ENCODE measurements at regions not wholly inside any gene's neighbourhood (a gene's known extent, or its start where the extent isn't known, plus 50 kb on each side); places are given as distances from the start of the nearest gene placed in this dataset.
A peak's percentile ranks its signal among the peaks of the same experiment; 100 is the strongest.

DNA sequence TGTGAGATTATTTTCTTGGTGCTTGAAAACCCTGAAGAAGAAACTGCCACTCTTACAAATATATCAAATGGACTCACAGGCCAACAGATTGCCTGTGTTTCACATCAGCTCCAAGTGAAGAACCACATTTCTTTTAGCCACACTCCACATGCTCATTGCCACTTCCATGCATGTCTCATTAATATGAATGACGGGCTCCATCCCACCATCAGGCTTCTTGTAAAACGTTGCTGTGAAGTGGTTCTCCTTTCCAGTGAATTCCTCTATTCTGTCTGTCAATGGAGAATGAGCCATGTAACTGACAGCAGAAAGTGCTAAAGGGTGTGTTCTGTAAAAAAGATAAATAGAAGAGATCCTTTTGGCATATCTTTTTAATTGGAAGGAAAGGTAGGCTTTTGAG lies 188.2 kb upstream of the RMST start:
- no peaks in the 10 kb centered on the region for H3K36me3 Mint-ChIP-seq (ENCODE audit: insufficient read depth)

DNA sequence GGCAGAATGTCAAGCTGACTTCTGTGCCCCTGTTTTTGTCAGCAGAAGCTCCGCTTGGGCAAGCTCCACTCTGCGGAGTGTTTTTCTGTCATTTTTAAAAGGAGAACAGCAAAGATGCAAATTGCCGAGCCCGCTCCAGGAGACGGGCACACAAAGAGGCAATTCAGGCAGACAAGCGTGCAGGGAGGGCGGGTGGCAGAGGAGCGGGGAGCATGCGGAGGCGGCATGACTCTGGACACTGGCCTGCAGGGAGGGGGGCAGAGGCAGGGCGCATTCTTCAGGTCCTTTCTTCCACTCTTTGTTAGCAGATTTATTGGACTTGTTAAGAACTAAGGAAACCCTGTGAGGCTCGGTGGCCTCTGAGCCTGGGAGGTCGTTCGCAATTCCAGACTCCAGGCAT lies 187.3 kb upstream of the RMST start:
- Mint-ChIP-seq H3K9me3 (ENCODE audit: low read depth) (peaks cover 3% of the 10 kb centered on the region), H3K27ac (peak overlapping the region; percentile 35), H3K36me3 (ENCODE audit: insufficient read depth) (no peaks in the 10 kb centered on the region), H3K4me1 (ENCODE audit: low read depth) (peaks cover 23% of the 10 kb centered on the region), H3K4me3 (ENCODE audit: low read depth) (no peak overlapping the region), H3K27me3 (peaks cover 3% of the 10 kb centered on the region)
- TF ChIP-seq, protein P1, sequence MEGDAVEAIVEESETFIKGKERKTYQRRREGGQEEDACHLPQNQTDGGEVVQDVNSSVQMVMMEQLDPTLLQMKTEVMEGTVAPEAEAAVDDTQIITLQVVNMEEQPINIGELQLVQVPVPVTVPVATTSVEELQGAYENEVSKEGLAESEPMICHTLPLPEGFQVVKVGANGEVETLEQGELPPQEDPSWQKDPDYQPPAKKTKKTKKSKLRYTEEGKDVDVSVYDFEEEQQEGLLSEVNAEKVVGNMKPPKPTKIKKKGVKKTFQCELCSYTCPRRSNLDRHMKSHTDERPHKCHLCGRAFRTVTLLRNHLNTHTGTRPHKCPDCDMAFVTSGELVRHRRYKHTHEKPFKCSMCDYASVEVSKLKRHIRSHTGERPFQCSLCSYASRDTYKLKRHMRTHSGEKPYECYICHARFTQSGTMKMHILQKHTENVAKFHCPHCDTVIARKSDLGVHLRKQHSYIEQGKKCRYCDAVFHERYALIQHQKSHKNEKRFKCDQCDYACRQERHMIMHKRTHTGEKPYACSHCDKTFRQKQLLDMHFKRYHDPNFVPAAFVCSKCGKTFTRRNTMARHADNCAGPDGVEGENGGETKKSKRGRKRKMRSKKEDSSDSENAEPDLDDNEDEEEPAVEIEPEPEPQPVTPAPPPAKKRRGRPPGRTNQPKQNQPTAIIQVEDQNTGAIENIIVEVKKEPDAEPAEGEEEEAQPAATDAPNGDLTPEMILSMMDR (IDR thresholded peaks at IDR 0.05; ENCODE audit: unreplicated experiment) = no peak
- no peak for DNase-seq (ENCODE audit: low spot score, unreplicated experiment)

More for the DNA sequence above, 188.2 kb upstream of the RMST start:
- peaks cover 3% of the 10 kb centered on the region for H3K9me3 Mint-ChIP-seq (ENCODE audit: low read depth)
- TF ChIP-seq, protein P1 (IDR thresholded peaks at IDR 0.05; ENCODE audit: unreplicated experiment) = no peak
- peaks cover 3% of the 10 kb centered on the region for H3K27me3 Mint-ChIP-seq
- no peak overlapping the region for H3K4me3 Mint-ChIP-seq (ENCODE audit: low read depth)
- DNase-seq (ENCODE audit: low spot score, unreplicated experiment) = no peak
- H3K4me1 Mint-ChIP-seq (ENCODE audit: low read depth) = peaks cover 18% of the 10 kb centered on the region
- no peak overlapping the region for H3K27ac Mint-ChIP-seq

DNA sequence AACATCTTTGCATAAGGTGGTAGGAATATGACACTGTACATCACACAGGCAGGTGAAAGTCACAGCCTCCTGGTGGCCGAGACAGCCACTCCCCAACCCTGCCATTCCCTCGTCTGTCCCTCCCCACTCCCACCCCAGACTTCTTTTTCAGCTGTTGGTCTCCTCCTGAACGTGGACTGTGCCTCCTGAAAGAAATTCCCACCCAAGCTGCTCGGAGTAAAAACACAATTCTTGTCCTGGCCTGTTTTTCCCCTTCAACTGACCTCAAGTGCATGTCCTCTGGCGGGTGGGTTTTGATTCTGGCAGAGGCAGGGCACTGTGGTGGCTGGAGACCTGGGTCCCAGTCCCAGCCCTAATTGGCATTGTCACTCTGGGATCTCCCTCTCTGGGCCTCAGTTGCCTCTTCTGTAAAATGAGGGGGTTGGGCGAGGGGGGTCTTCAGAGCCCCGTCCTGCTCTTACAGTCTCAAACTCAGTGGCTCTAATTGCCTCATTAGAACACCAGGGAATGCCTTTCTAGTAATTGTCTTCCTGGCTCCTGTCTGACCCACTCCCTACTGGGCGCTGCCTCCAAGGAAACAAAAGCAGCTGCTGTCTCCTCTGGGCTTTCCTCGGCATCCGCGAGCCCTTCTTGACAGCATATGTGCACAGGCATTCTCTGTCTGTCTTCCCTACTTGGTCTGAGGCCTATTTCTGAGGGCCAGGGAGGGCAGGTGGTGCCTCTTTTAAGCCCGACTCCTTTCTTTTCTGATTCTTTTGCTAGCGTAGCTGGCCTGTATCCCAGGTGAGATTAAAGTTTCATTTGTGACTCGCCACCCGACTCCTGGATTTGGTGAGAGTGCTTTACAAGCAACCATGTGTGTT lies 186.6 kb upstream of the RMST start:
- peaks cover 3% of the 10 kb centered on the region for H3K27me3 Mint-ChIP-seq
- TF ChIP-seq, protein P1 (IDR thresholded peaks at IDR 0.05; ENCODE audit: unreplicated experiment) = no peak
- no peak for DNase-seq (ENCODE audit: low spot score, unreplicated experiment)
- H3K27ac Mint-ChIP-seq = peak overlapping the region; percentile 35
- H3K9me3 Mint-ChIP-seq (ENCODE audit: low read depth) = peaks cover 3% of the 10 kb centered on the region
- H3K36me3 Mint-ChIP-seq (ENCODE audit: insufficient read depth) = no peaks in the 10 kb centered on the region
- peaks cover 25% of the 10 kb centered on the region for H3K4me1 Mint-ChIP-seq (ENCODE audit: low read depth)
- no peak overlapping the region for H3K4me3 Mint-ChIP-seq (ENCODE audit: low read depth)

DNA sequence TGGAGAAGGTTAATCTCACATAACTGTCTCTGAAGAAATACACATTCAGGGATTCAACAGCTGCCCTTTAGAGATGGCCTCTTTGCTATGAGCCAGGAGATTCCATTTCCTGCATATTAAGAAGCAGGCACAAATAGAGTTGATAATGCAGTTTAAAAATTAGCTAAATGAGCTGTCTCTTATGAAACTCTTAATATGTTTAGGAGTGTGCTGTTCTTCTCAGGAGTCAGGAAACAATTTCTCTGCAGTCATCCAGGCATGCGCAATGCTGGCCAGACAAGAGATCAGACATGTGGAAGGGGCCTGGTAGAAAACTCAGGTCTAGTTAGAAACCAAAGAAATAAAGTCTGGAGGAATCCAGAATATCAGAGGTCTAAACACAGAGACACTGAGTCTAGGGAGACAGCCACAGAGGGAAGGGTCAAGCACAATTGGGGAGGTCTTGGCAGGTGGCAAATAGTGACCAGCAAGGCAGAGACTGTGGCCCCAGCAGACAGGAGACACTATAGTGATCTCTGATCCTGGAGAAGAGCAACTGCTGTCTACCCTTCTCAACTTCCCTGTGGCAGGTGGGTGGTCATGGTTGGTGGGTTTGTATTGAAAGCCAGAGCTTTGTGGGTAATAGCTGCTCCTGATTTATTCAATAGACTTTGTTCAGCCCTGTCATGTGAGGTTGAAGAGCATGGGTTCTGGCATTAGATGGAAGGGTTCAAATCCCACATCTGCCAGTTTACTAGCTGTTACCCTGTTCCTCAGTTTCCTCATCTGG lies 185.8 kb upstream of the RMST start:
- peaks cover 3% of the 10 kb centered on the region for H3K27me3 Mint-ChIP-seq
- H3K4me3 Mint-ChIP-seq (ENCODE audit: low read depth) = no peak overlapping the region
- no peak overlapping the region for H3K27ac Mint-ChIP-seq
- H3K4me1 Mint-ChIP-seq (ENCODE audit: low read depth) = peaks cover 25% of the 10 kb centered on the region
- H3K9me3 Mint-ChIP-seq (ENCODE audit: low read depth) = peaks cover under 1% of the 10 kb centered on the region
- TF ChIP-seq, protein P1 (IDR thresholded peaks at IDR 0.05; ENCODE audit: unreplicated experiment) = no peak
- no peaks in the 10 kb centered on the region for H3K36me3 Mint-ChIP-seq (ENCODE audit: insufficient read depth)
- DNase-seq (ENCODE audit: low spot score, unreplicated experiment) = no peak

DNA sequence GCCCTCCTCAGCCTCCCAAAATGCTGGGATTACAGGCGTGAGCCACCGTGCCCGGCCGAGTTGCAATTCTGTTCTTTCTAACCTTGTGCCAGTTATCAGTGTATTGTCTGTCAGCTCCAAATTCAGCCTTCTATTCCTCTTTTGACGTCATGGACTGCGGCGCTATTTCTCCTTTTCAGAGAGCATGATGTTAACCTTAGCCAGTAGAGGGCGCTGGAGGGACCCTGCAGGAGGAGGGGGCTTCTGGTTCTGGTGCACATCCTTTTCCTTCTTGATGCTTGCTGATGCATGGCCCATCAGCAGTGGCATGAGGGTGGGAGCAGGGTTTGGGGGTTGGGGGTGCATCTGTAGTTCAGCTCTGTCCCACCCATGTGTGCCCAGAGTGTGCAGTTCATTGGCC lies 179.3 kb upstream of the RMST start:
- DNase-seq (ENCODE audit: low spot score, unreplicated experiment) = no peak
- no peak overlapping the region for H3K4me3 Mint-ChIP-seq (ENCODE audit: low read depth)
- H3K27me3 Mint-ChIP-seq = no peaks in the 10 kb centered on the region
- TF ChIP-seq, protein P1 (IDR thresholded peaks at IDR 0.05; ENCODE audit: unreplicated experiment) = peak; percentile 20
- H3K9me3 Mint-ChIP-seq (ENCODE audit: low read depth) = no peaks in the 10 kb centered on the region
- H3K36me3 Mint-ChIP-seq (ENCODE audit: insufficient read depth) = no peaks in the 10 kb centered on the region
- H3K27ac Mint-ChIP-seq = no peak overlapping the region
- H3K4me1 Mint-ChIP-seq (ENCODE audit: low read depth) = peaks cover 8% of the 10 kb centered on the region

Measured in progenitor cell of endocrine pancreas (in vitro differentiated cells).